ENCODE measurements at regions not wholly inside any gene's neighbourhood (a gene's known extent, or its start where the extent isn't known, plus 50 kb on each side); places are given as distances from the start of the nearest gene placed in this dataset.

DNA sequence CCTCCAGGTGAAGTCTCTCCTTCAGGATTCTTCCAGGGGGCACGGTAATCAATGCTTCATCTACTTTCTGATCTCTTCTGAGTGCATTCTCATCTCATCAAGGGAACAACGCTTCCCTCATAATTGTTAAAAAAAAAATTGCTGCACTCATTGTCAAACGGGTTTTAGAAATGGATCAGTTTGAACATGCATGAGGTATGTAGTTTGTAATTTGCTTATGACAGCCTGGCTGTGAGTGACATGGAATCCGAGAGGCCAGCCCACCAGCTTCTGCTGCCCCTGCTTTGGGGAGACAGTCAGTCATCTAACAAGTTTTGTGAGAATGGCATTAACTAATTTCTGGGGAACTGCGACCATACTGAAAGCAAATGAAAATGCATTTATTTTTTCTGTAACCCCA is 791.9 kb upstream of the SOX11 start:
- DNase-seq = no peak
- Histone ChIP-seq H3K27ac (no peak overlapping the region), H3K9me3 (ENCODE audit: severe bottlenecking) (no peaks in the 10 kb centered on the region), H3K4me3 (ENCODE audit: low read depth, low read length) (no peak overlapping the region), H3K36me3 (no peaks in the 10 kb centered on the region), H3K27me3 (ENCODE audit: insufficient read depth, low read depth, severe bottlenecking) (no peaks in the 10 kb centered on the region)
- no peak for TF ChIP-seq CTCF (IDR thresholded peaks at IDR 0.05; ENCODE audit: low read depth, low read length)

DNA sequence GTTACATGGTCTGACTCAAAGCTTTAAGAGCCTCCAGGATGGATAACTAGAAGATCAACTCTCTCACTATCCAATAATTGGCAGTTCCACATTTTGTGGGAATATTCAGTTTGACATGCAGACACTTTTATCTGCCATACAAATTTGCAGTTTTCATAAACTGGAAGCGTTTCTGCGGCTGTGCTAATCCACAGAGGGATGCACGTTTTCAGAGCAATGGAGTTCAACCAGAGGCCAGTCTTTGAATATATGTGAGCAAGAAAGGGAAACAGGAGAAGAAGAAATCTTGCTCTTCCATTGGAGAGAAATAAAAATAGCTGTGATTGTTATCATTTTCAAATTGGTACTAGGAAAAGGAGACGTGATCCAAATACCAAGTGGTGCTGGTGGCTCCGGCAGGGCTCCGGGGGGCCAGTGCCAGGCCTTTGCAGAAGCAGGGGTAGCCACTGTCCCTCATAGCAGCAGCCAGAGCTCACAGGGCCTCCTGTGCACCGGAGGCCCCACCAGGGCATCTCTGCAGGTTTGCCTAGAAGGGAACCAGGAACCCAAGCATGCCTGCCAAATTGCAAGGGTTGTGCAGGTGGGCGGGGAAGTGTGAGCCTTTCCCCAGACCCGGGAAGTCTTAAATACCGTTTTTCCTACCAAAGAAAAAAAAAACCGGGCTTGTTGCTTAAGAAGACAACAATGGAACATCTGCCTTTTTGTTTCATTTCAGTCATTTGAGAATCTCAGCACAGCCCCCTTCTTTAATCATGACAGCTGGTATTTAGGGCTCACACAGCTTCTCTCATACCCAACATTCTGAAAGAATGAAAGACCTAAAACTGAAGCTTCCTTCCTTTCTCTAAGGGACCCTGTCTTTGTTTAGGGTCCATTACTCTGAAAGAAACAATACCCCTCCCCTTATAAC is 791.1 kb upstream of the SOX11 start:
- no peaks in the 10 kb centered on the region for H3K36me3 ChIP-seq
- no peak overlapping the region for H3K4me3 ChIP-seq (ENCODE audit: low read depth, low read length)
- H3K27ac ChIP-seq = no peak overlapping the region
- DNase-seq = no peak
- H3K9me3 ChIP-seq (ENCODE audit: severe bottlenecking) = no peaks in the 10 kb centered on the region
- no peak for TF ChIP-seq CTCF (IDR thresholded peaks at IDR 0.05; ENCODE audit: low read depth, low read length)
- H3K27me3 ChIP-seq (ENCODE audit: insufficient read depth, low read depth, severe bottlenecking) = no peaks in the 10 kb centered on the region

DNA sequence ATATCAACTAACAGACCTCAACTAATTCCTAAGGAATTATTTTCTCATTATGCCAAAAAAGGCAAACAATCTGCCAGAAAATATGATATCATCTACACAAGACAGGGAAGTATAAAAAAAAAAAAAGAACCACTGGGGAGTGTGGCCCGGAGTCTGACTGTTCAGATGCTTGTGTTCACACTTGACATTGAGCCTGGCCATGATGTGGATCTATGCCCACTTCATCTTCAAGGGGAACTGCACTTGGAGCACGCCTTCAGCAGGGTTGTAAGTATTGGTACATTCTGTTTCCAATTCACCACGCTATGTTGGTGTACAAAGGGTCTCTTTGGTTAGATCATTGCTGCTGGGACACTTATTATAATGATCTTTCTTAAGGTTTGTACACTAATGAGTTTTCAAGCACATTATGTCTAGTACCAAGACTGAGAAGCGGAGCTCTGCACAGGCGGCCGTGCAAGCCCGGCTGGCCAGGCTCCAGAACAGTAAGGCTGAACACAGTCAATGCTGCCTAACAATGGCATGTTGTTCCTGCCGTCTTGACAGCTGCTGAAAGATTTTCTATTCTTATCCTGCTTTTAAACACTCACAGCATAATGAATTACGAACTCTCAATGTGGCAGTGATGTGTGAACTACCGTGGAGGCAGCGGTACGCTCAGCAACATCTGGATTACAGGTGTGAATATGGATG is 788.4 kb upstream of the SOX11 start:
- Histone ChIP-seq H3K4me3 (ENCODE audit: low read depth, low read length) (no peak overlapping the region), H3K36me3 (no peaks in the 10 kb centered on the region), H3K27me3 (ENCODE audit: insufficient read depth, low read depth, severe bottlenecking) (no peaks in the 10 kb centered on the region), H3K27ac (no peak overlapping the region), H3K9me3 (ENCODE audit: severe bottlenecking) (no peaks in the 10 kb centered on the region)
- DNase-seq = no peak
- TF ChIP-seq CTCF (IDR thresholded peaks at IDR 0.05; ENCODE audit: low read depth, low read length) = no peak

DNA sequence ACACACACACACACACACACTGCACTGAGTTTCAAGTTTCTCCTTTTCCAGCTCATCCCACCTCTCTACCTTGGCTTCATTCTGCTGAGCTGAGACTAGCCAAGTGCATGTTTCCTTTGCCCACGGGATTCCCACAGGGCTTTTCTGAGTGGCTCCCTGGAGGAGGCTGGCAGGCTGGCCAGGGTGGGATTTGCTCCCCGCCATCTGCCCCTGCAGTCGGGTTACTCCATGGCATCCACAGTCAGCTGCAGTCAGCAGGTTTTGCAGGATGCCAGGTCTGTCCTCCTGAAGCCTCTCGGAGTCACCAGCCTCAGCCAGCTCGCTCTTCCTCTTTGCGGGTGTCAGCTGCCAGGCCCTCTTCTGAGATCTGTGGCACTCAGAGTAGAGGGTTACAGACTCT is 783.7 kb upstream of the SOX11 start:
- Histone ChIP-seq H3K4me3 (ENCODE audit: low read depth, low read length) (no peak overlapping the region), H3K27me3 (ENCODE audit: insufficient read depth, low read depth, severe bottlenecking) (no peaks in the 10 kb centered on the region)
- no peak for DNase-seq

GRCh38 chr2:4909346-4910009 is 782.7 kb upstream of the SOX11 start:
- Histone ChIP-seq H3K9me3 (ENCODE audit: severe bottlenecking) (no peaks in the 10 kb centered on the region), H3K4me3 (ENCODE audit: low read depth, low read length) (no peak overlapping the region), H3K36me3 (no peaks in the 10 kb centered on the region), H3K27me3 (ENCODE audit: insufficient read depth, low read depth, severe bottlenecking) (no peaks in the 10 kb centered on the region), H3K27ac (no peak overlapping the region)
- TF ChIP-seq CTCF (IDR thresholded peaks at IDR 0.05; ENCODE audit: low read depth, low read length) = no peak
- no peak for DNase-seq

More for the DNA sequence above, 783.7 kb upstream of the SOX11 start:
- no peak overlapping the region for H3K27ac ChIP-seq
- no peak for TF ChIP-seq CTCF (IDR thresholded peaks at IDR 0.05; ENCODE audit: low read depth, low read length)
- no peaks in the 10 kb centered on the region for H3K9me3 ChIP-seq (ENCODE audit: severe bottlenecking)
- no peaks in the 10 kb centered on the region for H3K36me3 ChIP-seq

Data from WERI-Rb-1 (cell line).